ENCODE measurements at regions not wholly inside any gene's neighbourhood (a gene's known extent, or its start where the extent isn't known, plus 50 kb on each side); places are given as distances from the start of the nearest gene placed in this dataset.

- DNase-seq (ENCODE audit: low spot score): no peak
These were observed 63.3 kb upstream of the THSD7A start for GRCh38 chr7:11895337-11895736.

DNA sequence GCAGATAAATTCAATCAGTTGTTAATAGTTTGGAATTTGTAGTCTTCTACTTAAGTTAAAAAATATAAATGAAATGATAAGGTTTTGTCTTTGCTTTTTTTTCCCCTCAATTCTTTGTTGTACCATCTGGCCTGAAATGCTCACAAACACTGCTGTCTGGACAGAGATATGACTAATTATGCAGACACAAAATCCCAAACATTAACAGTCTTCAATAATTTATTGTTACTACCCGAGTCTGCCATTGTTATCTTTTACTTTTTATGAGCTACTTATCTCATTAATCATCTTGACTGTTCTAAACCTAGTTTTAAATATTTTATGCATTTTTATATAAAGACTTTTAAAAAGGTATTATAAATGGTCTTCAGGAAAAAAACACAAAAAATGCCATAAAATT is 64.7 kb upstream of the THSD7A start:
- DNase-seq (ENCODE audit: low spot score): no peak

DNA sequence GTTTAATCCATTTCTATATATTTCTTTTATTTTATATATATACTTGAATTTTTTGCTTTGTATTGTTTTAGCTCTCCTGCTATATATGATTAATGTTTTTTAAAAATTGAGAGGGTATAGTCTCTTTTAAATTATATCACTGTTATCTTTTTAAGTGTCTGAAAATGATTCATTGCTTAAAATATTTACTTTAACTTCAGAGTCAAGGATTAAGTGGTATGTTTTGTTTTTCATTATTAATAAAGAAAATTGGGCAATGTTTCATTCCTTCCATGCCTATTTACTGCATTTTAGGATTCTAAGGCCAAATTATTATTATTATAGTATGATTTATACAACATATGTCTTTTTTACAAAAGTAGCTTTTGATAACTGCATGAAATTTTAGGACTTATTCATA is 67.2 kb upstream of the THSD7A start:
- DNase-seq (ENCODE audit: low spot score): no peak

GRCh38 chr7:11910253-11910652 is 78.3 kb upstream of the THSD7A start:
- DNase-seq (ENCODE audit: low spot score): no peak

GRCh38 chr7:11911900-11912299 is 79.9 kb upstream of the THSD7A start:
- no peak for DNase-seq (ENCODE audit: low spot score)

- no peak for DNase-seq (ENCODE audit: low spot score)
These were observed 82.6 kb upstream of the THSD7A start for GRCh38 chr7:11914645-11915044.

- DNase-seq (ENCODE audit: low spot score): no peak
These were observed 91.5 kb upstream of the THSD7A start for GRCh38 chr7:11923376-11923930.

GRCh38 chr7:11931307-11931706 is 99.3 kb upstream of the THSD7A start:
- DNase-seq (ENCODE audit: low spot score): peak; percentile 1

- peak; percentile 25 for DNase-seq (ENCODE audit: low spot score)
These were observed 102.8 kb upstream of the THSD7A start for GRCh38 chr7:11934796-11935195.

GRCh38 chr7:11935905-11936304 is 103.9 kb upstream of the THSD7A start:
- no peak for DNase-seq (ENCODE audit: low spot score)

- no peak for DNase-seq (ENCODE audit: low spot score)
These were observed 114.8 kb upstream of the THSD7A start for GRCh38 chr7:11946794-11947193.

DNA sequence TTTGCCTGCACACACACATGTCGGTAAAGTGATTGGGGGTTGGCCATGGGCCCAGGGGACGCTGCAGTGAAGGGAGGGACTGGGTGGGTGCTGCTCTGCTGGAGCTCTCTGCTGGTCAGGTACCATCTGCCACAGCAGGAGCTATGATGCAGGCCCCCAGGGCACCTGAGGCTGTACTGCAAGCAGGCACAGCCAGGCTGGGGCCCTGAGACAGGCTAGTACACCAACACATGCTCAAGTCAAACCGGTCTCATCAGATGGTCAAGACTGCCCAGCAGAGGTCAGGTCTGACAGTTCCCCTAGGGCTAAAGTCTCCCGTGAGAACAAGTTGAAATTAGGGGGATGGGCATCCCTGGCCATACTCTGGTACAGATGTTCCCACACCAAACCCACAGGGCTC is 118.3 kb upstream of the THSD7A start:
- no peak for DNase-seq (ENCODE audit: low spot score)

GRCh38 chr7:11950942-11951341 is 118.9 kb upstream of the THSD7A start:
- DNase-seq (ENCODE audit: low spot score): no peak

GRCh38 chr7:11951909-11952308 is 119.9 kb upstream of the THSD7A start:
- peak; percentile 12 for DNase-seq (ENCODE audit: low spot score)

DNA sequence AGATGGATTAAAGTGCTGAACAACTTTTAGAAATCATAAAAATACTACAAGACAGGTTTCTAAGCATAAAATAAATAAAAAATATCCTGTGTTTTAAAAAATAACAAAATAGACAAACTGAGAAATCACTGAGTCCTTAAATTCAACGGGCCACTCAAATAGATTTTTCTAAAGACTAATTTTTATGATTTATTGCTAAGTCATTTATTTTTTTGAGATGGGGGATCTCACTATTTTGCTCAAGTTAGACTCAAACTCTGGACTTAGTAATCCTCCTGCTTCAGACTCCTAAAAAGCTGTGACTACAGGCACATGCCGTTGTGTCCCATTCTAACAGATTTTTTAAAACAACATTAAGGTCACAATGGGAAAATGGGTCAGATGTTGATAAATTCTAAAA is 121.0 kb upstream of the THSD7A start:
- DNase-seq (ENCODE audit: low spot score): no peak

- no peak for DNase-seq (ENCODE audit: low spot score)
These were observed 125.0 kb upstream of the THSD7A start for GRCh38 chr7:11956991-11957390.

GRCh38 chr7:11957956-11958355 is 126.0 kb upstream of the THSD7A start:
- DNase-seq (ENCODE audit: low spot score): no peak

GRCh38 chr7:11959121-11959520 is 127.1 kb upstream of the THSD7A start:
- DNase-seq (ENCODE audit: low spot score): no peak

DNA sequence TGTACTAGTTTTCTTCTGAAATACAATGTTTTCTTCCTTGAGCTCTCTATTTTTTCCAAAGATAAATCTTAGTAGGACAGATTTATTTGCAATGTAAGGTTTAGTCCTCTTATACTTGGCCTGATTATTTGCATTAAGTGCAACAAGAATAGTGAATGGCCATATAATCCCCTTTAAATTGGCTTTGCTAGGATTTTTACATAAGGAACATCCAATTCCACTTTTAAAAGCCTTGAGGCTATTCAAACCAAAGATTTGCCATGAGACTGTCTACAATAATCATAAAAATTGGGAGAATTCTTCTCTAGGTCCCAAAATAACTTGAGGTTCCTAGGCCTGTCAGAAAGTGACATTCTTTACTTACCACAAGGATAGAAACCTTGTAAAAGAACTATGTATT is 128.6 kb upstream of the THSD7A start:
- DNase-seq (ENCODE audit: low spot score): no peak

GRCh38 chr7:11969643-11970042 is 137.6 kb upstream of the THSD7A start:
- DNase-seq (ENCODE audit: low spot score): no peak

DNA sequence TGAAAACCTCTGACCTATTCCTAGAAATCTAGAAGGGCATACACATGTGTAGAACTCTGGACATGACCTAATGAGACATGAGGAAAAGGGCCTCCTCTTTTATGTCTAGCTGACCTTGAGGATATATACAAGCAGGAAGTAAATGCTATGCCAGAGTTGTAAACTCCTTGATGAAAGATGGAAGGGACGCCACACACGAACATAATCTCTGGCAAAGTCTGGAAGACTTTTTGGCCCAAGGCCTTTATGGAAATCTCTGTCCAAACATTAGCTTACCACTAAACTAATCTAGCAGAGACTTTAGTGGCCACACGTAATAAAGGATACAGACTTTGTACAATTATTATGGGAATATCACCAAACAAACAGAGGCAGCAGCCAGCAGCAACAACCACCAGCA is 138.1 kb upstream of the THSD7A start:
- no peak for DNase-seq (ENCODE audit: low spot score)

GRCh38 chr7:11985376-11985775 is 153.4 kb upstream of the THSD7A start:
- no peak for DNase-seq (ENCODE audit: low spot score)

DNA sequence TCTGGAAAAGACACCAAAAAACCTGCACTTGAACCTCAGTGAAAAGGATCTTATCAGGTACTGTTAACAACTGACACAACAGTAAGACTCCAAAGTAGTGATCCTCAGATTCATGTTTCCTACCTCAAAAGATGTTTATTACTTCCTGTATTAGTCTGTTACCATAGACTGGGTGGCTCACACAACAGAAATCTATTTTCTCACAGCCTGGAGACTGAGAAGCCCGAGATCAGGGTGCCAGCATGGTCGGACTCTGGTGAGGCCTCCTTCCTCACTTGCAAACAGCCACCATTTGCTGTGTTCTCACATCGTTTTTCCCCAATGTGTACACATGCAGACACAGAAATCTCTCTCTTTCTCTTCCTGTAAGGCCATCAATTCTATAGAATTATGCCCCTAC is 154.0 kb upstream of the THSD7A start:
- DNase-seq (ENCODE audit: low spot score): no peak

GRCh38 chr7:11988186-11988585 is 156.2 kb upstream of the THSD7A start:
- DNase-seq (ENCODE audit: low spot score): no peak

GRCh38 chr7:12002428-12002827 is 170.4 kb upstream of the THSD7A start:
- no peak for DNase-seq (ENCODE audit: low spot score)

All from kidney tubule cell (primary cell).